Epidermal melanocyte (primary cell): ENCODE measurements at regions not wholly inside any gene's neighbourhood (a gene's known extent, or its start where the extent isn't known, plus 50 kb on each side); places are given as distances from the start of the nearest gene placed in this dataset.
A peak's percentile ranks its signal among the peaks of the same experiment; 100 is the strongest.

Experiments
- DNase-seq: peaks from one replicate; pipeline ENCODE4 v3.0.0; 2011; ENCODE audit warnings: low spot score; ENCODE audit not compliant: insufficient read length

DNA sequence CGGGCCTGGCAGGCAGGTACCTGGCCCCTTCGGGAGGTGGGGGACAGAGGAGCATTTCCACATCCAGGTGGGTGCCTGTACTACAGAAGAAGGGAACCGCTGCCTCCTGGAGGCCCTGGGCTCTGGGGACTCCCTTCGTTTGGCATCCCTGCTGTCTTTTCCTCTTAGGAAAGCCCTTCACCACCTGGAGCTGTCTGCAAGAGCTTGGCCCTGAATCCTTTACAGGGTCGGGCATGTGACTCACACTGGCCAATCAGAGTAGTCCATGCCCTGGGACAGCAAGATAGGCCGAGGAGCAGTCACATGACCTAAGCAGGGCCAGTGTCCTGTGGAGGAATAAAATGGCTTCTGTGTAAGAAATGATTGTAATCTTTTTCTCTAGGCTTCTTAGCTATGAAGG lies 224.9 kb downstream of the ANKRD60 start:
- no peak for DNase-seq

- DNase-seq, result no peak
Observed at GRCh38 chr20:58002901-58003300, 225.6 kb downstream of the ANKRD60 start.

- no peak for DNase-seq
Observed at GRCh38 chr20:58001946-58002345, 226.5 kb downstream of the ANKRD60 start.

GRCh38 chr20:58001381-58001780 lies 227.1 kb downstream of the ANKRD60 start:
- DNase-seq, result no peak

- DNase-seq, result no peak
Observed at GRCh38 chr20:58000861-58001260, 227.6 kb downstream of the ANKRD60 start.

GRCh38 chr20:57999465-58000111 lies 228.9 kb downstream of the ANKRD60 start:
- peak; percentile 36 for DNase-seq

DNA sequence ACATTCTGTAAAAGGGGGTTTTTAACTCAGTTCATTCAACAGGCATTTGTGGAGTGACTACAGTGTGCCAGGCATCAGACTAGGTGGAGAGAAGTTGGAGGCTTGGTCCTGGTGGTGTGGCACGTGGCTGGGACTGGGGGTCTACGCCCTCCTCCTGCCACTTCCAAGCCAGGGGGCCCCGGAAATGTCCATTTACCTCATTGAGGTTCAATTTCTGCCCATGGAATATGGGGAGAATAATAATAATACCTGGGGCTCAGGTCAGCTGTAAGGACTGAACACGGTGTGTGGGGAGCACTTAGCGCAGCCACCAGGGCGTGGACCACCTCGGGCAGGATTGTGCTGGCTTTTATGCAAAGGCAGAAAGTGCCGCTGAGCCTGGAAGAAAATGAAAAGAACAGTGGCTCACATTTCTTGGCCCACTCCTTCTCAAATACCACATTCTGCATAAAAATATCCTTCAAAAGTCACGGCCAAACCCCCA lies 229.4 kb downstream of the ANKRD60 start:
- DNase-seq, result no peak

DNA sequence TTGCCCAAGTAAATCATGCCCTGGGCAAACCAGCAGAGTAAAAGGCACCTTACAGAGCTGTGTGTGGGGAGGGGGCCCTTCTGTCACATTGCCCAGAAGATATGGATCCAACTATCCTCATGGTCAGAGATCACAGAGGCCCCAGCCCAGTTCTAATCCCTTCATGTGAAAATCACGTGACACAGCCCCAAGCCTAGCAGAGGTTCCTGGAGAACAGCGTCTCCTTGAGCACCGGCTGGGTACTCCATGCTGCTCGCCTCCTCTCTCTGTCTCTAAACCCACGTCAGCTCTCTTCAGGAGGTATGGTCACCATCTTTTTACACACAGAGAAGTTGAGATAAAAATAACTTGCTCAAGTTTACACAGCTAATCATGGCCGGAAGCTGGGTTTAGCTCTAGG lies 230.2 kb downstream of the ANKRD60 start:
- DNase-seq, result no peak

GRCh38 chr20:57996936-57997890 lies 231.2 kb downstream of the ANKRD60 start:
- no peak for DNase-seq

DNA sequence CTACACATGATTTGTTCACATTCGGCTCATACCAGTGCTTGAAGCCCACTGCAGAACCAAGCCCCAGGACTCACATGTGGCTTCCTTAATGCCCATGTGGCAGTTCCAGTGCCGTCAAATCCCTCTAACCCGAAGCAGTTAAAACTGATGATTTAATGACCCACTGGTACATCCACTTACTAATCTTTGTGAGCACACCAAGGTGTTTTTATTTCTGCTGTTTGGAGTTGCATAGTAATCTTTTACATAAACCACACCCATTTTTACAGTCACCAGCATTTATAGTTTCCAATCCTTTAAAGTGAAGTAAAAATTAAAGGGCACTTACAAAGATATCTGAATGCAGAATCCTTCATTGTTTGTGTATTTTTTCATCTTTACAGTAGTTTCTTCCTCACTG lies 232.0 kb downstream of the ANKRD60 start:
- no peak for DNase-seq

- DNase-seq, result no peak
Observed at GRCh38 chr20:57995381-57995977, 233.0 kb downstream of the ANKRD60 start.

- no peak for DNase-seq
Observed at GRCh38 chr20:57993716-57994431, 234.6 kb downstream of the ANKRD60 start.

DNA sequence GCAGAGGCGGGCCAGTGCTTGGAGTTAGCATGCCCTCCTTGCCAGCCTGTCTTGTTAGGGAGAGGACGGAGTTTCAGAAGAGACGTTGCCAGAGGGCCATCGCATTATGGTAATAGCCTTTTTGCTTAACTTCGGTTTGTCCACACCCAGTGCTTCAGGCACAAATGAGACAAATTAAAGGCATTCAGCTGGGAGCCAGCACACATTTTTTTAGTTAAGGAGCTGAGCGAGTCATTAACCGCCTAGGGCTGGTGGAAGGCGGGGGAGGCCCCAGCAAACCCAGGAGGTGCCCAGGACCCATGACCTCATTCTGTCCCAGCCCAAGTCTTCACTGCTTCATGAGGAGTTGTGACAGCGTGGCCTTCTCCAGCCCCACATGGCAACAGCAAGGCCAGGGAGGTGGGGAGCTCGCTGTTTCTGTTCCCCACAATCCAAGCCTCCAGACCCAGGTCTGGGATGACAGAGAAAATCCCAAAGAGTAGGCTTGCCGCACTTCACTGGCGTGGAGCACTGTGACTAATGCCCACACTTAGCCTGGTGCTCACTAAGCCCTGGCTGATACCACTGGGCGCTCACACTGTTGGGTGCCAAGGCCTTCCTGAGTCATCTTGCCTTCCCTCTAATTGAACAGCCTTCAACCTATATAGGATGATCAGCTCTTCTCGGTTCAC lies 237.1 kb downstream of the ANKRD60 start:
- peak; percentile 87 for DNase-seq

DNA sequence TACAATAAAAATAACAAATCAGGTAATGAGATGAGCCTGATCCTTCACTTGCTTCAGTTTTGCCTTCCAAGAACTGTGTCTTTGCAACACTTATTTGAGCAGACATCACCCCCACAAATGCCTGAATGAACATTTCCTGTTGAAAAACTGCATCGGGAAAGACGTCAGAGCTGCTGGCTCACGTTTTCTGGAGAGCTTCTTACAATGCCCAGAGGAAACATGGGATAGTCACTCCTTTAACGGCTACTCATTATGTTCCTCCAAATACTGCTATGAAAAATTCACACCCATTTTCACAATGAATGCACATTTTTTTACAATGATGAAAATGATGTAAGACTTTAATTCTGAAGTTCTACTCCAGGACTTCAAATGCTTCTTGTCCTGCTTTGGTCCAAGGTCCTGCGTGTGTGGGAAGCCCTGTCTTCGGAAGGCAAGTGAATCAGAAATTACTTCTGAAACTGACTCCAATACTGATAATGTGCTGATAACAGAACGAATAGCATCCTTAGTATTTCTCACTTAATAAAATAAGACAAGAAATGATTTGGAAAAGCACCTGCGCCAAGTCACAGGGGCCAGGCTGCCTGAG lies 238.0 kb downstream of the ANKRD60 start:
- no peak for DNase-seq

DNA sequence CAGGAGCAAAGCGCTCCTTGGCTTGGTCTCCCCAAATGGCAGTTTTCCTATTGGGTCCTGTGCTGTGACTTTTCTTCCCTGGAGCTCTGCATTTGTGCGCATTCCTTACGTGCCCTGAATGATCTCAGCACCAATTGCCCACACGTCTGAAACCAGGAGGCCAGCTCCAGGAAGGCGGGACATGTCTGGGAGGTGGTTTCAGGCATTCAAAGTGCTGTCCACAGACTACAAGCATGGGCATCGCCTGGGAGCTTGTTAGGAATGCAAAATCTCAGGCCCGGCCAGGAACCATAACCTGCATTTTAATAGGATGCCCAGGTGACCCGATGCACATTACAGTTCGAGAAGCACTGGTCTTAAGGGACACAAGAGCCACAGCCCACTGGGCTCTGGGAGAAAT lies 239.6 kb downstream of the ANKRD60 start:
- no peak for DNase-seq

- no peak for DNase-seq
Observed at GRCh38 chr20:57988422-57988821, 240.0 kb downstream of the ANKRD60 start.

GRCh38 chr20:57987659-57988058 lies 240.8 kb downstream of the ANKRD60 start:
- no peak for DNase-seq

DNA sequence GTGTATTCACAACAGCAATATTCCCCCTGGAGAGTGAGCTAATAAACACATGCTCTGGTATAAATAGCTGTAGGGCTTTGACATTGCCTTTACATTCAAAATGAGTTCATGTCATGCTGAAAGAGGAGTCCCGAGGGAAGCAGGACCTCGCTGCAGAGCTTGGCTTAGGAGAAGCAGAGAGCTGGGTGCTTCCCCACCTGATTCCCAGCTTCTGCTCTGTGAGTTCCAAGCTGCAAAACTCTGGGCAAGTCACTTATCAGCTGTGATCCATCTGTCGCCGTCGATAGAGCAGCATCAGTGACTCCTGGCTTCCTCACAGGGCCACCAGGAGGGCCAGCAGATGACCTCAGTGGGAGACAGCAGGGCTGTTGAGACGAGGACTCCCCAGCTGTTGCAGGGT lies 241.8 kb downstream of the ANKRD60 start:
- DNase-seq, result no peak

GRCh38 chr20:57985278-57985677 lies 243.2 kb downstream of the ANKRD60 start:
- DNase-seq, result no peak

GRCh38 chr20:57983082-57983481 lies 245.4 kb downstream of the ANKRD60 start:
- no peak for DNase-seq

DNA sequence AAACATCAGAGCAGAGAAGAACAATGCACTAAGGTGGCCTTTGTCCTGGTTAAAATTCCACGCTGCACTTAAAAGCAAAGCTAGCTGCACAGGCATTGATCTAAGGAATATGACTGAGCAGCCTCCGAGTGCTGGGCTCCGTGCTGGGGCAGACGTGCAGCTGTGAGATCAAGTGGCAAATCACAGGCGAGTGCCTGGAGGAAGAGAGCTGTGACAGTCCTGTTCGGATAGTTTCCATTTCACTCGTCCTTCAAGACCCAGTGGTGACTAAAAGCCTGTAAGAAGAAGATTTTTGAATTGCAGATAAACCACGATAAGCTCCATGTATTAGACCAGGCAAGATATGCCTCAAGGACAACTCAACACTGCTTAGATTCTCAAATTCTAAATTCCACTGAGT lies 247.9 kb downstream of the ANKRD60 start:
- DNase-seq, result no peak
